Fibroblast of lung (primary cell): ENCODE measurements at regions not wholly inside any gene's neighbourhood (a gene's known extent, or its start where the extent isn't known, plus 50 kb on each side); places are given as distances from the start of the nearest gene placed in this dataset.

ENCODE experiments used
- CTCF ChIP-seq, 2 donors: IDR thresholded peaks in 1 of 2; conservative IDR thresholded peaks in 1 of 2; 1 replicate in 1 of 2; 2 replicates in 1 of 2; pipeline ENCODE4 v1.5.1; 2011 to 2012; ENCODE audit warnings: low read length in 2 of 2, control low read depth in 1 of 2, inconsistent platforms in 1 of 2, low read depth in 1 of 2, mild to moderate bottlenecking in 1 of 2
- EZH2 ChIP-seq: IDR thresholded peaks from 2 replicates; pipeline ENCODE4 v1.5.1; 2012; ENCODE audit warnings: low read length, control low read depth, mild to moderate bottlenecking; ENCODE audit errors: missing control alignments

- no peak for TF ChIP-seq CTCF (conservative IDR thresholded peaks at IDR 0.05 in 1 of 2, IDR thresholded peaks at IDR 0.05 in 1 of 2; ENCODE audit: low read depth in 1 of 2, low read length in 2 of 2)
- no peak for TF ChIP-seq EZH2
These were observed 169.3 kb upstream of the MAGI2 start for GRCh38 chr7:79622781-79623180.
